ENCODE measurements at regions not wholly inside any gene's neighbourhood (a gene's known extent, or its start where the extent isn't known, plus 50 kb on each side); places are given as distances from the start of the nearest gene placed in this dataset.
A peak's percentile ranks its signal among the peaks of the same experiment; 100 is the strongest.

- DNase-seq, result no peak
These were observed 180.8 kb downstream of the CCDC71L start for GRCh38 chr7:106480161-106480579.

GRCh38 chr7:106476751-106477150, 184.2 kb downstream of the CCDC71L start:
- no peak for DNase-seq

GRCh38 chr7:106472741-106473140, 188.0 kb upstream of the NAMPT start:
- no peak for DNase-seq

GRCh38 chr7:106471686-106472440, 187.1 kb upstream of the NAMPT start:
- DNase-seq, result no peak

GRCh38 chr7:106471021-106471420, 186.2 kb upstream of the NAMPT start:
- DNase-seq, result no peak

- no peak for DNase-seq
These were observed 182.1 kb upstream of the NAMPT start for GRCh38 chr7:106466867-106467266.

GRCh38 chr7:106465704-106466468, 181.1 kb upstream of the NAMPT start:
- no peak for DNase-seq

- no peak for DNase-seq
These were observed 179.9 kb upstream of the NAMPT start for GRCh38 chr7:106464651-106465050.

GRCh38 chr7:106463851-106464611, 179.2 kb upstream of the NAMPT start:
- DNase-seq, result no peak

GRCh38 chr7:106462914-106463482, 178.2 kb upstream of the NAMPT start:
- DNase-seq, result no peak

- peak; percentile 37 for DNase-seq
These were observed 177.6 kb upstream of the NAMPT start for GRCh38 chr7:106462365-106462859.

- no peak for DNase-seq
These were observed 176.0 kb upstream of the NAMPT start for GRCh38 chr7:106460792-106461254.

- no peak for DNase-seq
These were observed 174.8 kb upstream of the NAMPT start for GRCh38 chr7:106459397-106460072.

GRCh38 chr7:106457678-106458077, 172.9 kb upstream of the NAMPT start:
- no peak for DNase-seq

GRCh38 chr7:106456329-106456728, 171.5 kb upstream of the NAMPT start:
- DNase-seq, result no peak

GRCh38 chr7:106452031-106452851, 167.5 kb upstream of the NAMPT start:
- DNase-seq, result no peak

- no peak for DNase-seq
These were observed 166.4 kb upstream of the NAMPT start for GRCh38 chr7:106451171-106451570.

GRCh38 chr7:106450716-106451115, 165.9 kb upstream of the NAMPT start:
- DNase-seq, result no peak

- no peak for DNase-seq
These were observed 164.4 kb upstream of the NAMPT start for GRCh38 chr7:106448992-106449859.

GRCh38 chr7:106448346-106448991, 163.7 kb upstream of the NAMPT start:
- DNase-seq, result no peak

All from CD4-positive, alpha-beta T cell treated with Interleukin-12 subunit alpha and Interleukin-12 subunit beta, for 1 hour (primary cell).